GM19463 (cell line): ENCODE measurements at regions not wholly inside any gene's neighbourhood (a gene's known extent, or its start where the extent isn't known, plus 50 kb on each side); places are given as distances from the start of the nearest gene placed in this dataset.

Source experiments
- ATAC-seq: cut with Tn5 transposase; IDR thresholded peaks from one replicate; pipeline ENCODE4 v1.9.1; 2021; ENCODE audit warnings: mild to moderate bottlenecking, moderate library complexity; ENCODE audit not compliant: unreplicated experiment

- ATAC-seq: no peak
Observed at GRCh38 chr1:42096554-42096953, 56.7 kb upstream of the GUCA2B start.

DNA sequence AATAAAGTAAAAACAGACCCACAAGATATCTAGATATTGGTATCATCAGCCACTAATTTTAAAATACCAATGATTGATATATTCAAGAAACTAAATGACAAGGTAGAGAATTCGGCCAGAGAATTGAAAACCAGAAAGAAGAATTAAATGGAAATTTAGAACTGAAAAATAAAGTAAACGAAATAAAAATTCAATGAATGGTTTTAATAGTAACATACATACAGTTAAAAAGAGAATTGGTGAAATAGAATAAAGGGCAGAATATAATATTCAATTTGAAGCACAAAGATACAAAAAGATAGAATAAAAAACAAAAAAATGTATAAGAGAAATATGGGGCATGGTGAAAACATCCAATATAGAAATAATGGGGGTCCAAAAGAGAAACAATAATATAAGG, 64.0 kb upstream of the GUCA2B start:
- ATAC-seq: no peak

DNA sequence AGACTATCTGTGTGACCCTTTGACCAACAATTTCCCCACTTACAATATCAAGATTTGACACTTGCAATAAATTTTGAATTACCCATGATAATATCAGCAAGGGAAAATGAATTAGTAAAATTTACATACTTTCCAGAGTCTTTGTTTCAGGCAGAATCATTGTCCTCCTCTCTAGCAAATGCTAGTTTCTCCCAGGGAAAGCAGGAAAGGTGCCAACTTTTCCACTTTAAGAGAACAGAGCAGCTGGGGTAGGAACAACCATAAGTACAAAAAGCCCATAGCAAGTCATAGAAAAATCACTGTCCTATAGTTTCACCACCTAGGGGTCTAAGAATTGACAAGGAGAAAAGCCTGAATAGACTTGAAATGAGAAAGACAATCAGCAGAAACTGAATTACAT, 67.1 kb upstream of the GUCA2B start:
- no peak for ATAC-seq

GRCh38 chr1:42085596-42085995, 67.6 kb upstream of the GUCA2B start:
- no peak for ATAC-seq

GRCh38 chr1:42081475-42081874, 71.7 kb upstream of the GUCA2B start:
- ATAC-seq: no peak

GRCh38 chr1:42075179-42075578, 78.0 kb upstream of the GUCA2B start:
- ATAC-seq: no peak

DNA sequence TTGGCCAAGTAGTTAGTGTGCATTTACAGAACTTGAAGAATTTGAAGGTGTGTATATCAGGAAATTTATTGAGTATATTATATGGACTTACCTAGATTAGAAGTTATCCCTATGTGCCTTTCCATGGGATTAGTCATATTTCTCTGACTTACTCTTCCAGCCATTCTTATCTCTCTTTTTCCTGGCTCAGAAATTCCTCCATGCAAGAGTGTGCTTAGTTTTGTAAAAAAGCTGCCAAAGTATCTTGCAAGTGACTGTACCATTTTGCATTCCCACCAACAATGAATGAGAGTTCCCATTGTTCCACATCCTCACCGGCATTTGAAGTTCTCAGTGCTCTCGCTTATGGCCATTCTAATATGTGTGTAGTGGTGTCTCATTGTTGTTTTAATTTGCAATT, 82.2 kb upstream of the GUCA2B start:
- no peak for ATAC-seq

DNA sequence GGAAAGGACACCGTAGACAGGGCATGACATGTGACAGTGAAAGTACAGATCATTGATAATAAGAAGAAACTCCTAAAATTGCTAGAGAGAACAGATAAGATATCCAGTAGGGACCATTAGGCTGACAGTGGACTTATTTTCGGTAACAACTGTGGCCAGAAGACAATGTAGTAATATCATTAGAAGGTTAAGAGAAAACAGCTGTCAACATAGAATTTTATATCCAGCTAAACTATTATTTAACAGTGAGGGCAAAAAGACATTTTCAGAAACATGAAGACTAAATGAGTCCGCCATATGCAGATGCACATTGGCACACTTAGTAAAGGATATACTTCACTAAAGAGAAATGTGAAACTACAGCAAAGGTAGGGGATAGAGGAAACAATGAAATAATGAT, 95.4 kb upstream of the GUCA2B start:
- ATAC-seq: no peak

GRCh38 chr1:42056460-42056859, 96.8 kb upstream of the GUCA2B start:
- ATAC-seq: no peak

GRCh38 chr1:42055061-42055460, 98.1 kb upstream of the GUCA2B start:
- ATAC-seq: no peak

- no peak for ATAC-seq
Observed at GRCh38 chr1:42052072-42052699, 101.0 kb upstream of the GUCA2B start.

- ATAC-seq: no peak
Observed at GRCh38 chr1:42047508-42047880, 105.7 kb upstream of the GUCA2B start.

DNA sequence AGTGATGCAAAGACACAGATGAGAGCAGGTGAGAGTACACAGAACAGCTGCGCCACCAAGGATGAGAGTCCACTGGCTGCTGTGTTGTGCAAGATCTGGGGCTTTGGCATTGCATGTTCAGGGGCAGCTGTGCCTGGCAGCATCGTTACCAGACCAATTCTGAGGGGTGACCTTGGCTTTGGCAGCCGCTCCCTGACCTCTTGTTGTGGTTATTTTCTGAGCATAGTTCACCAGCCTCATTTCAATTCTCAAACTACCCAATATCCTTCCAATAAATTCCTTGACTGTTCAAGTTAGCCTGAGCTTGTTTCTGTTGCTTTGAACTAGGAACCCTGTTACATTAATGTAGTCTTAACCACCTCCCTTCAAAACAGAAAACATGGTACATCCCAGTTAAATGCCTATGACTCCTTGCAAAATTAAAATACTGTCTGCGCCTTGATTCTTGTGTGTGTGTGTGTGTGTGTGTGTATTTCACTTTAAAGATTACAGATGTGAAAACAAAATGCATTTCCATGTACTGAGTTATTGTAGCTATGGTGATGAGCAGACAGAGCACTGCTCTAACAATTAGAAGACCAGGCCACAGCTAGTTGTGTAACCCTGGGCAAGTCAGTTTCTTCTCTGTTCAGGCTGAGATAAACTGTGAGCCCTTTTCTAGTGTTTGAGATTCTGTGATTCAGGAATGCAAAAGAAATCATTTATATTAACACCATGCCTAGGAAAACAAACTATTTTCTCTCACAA, 106.3 kb upstream of the GUCA2B start:
- no peak for ATAC-seq

- ATAC-seq: no peak
Observed at GRCh38 chr1:42044346-42044745, 108.9 kb upstream of the GUCA2B start.

DNA sequence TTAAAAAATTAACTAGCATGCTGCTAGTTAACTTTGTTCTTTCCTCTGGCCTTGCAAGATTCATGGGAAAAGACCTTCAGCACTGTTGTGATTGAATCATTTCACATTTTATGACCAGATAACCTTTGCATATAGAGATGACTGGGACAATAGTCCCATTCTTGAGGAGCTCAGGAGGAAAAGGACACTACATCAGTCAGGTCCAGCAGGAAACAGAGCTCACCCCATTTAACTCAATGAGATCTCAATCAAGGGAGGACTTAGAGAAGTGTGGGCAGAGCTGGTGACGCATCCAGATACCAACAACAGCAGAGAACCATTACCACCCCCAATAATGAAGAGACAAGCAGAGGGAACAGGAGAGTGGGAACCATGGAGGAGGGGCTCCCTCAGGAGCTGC, 109.4 kb upstream of the GUCA2B start:
- no peak for ATAC-seq

DNA sequence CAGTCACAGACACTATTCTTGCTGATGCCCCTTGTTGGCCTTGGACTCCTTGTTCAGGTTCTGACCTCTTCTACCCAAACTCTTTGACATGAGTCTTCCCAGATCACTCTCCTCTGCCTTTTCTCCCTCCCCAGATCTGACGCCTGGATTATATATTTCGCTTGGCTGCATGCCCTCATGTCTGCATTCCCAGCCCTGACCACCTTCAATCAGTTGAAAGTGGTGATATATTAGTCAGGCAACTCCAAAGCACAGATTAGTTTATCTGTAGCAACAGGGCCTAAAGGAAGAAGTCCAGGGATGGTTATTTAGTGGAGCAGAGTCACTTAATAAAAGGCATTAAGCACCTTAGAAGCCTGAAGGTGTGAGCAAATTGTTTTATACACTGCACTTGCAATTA, 110.0 kb upstream of the GUCA2B start:
- ATAC-seq: no peak

- no peak for ATAC-seq
Observed at GRCh38 chr1:42041031-42041430, 112.2 kb upstream of the GUCA2B start.

GRCh38 chr1:42040159-42040558, 113.1 kb upstream of the GUCA2B start:
- no peak for ATAC-seq

DNA sequence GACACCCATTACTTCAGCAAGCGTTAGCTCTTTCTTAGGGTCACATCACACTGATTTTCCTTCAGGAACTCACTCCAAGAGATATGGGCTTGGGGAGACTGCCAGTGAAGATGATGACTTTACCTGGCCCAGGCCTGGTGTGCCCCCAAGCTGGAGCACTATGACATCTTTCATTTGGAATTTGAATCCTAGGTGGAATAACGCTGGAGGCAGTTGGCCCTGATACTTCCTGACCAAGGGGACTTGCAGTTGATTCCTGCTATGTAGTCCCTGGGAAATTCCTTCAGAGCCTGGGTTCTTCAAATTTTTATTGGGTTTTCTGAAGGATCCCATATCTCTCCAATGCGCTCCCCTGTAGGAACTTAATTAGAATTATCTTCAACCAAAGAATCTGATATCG, 114.9 kb upstream of the GUCA2B start:
- no peak for ATAC-seq

- no peak for ATAC-seq
Observed at GRCh38 chr1:42037586-42037985, 115.6 kb upstream of the GUCA2B start.

DNA sequence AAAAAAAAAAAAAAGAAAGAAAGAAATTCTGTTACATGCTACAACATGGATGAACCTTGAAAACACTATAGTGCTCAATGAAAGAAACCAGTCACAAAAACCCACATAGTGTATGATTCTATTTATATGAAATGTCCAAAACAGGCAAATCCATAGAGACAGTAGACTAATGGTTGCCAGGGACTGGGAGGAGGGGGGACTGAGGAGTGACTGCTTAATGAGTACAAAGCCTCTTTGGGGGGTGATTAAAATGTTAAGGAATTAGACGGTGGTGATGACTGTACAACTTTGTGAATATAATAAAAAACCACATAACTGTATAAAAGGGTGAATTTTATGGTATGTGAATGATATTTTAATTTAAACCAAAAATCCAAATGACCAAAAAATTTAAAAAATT, 116.0 kb upstream of the GUCA2B start:
- no peak for ATAC-seq

GRCh38 chr1:42035830-42036604, 117.2 kb upstream of the GUCA2B start:
- ATAC-seq: peak; percentile 90
